Ovary (tissue), 3 donors: ENCODE measurements at regions not wholly inside any gene's neighbourhood (a gene's known extent, or its start where the extent isn't known, plus 50 kb on each side); places are given as distances from the start of the nearest gene placed in this dataset.

Experiments
- CTCF ChIP-seq, 3 donors: fragments of 450-650 bp in 2 of 3; fragments of 200-600 bp in 1 of 3; IDR thresholded peaks; one replicate each; pipeline versions ENCODE4 v1.5.1 to v1.8.0; 2016 to 2022; ENCODE audit warnings: antibody characterized with exemption in 3 of 3, mild to moderate bottlenecking in 1 of 3
- POLR2A ChIP-seq: fragments of 450-650 bp; IDR thresholded peaks from one replicate; pipeline ENCODE4 v1.6.1; 2017; ENCODE audit warnings: antibody characterized with exemption, mild to moderate bottlenecking, moderate library complexity
- donor health status: DM: no; HTN: no; CAD: no.

DNA sequence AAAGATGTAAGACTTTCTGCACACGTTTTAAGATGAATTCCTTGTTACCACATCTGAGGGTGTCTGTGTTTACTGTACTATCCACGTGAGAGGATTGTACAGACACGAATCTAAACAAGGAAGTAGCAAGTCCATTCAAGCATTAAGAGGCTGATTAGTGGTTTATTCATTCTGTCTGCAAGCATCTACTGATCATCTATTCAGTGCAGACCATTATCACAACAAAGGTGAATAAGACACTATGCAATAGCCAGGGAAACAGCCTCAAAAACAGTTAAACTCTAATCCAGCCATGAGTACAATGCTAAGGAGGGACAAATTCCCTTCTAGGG is 111.6 kb upstream of the PZP start:
- no peak for TF ChIP-seq POLR2A
- TF ChIP-seq CTCF (IDR thresholded peaks at IDR 0.05) = no peak
